ENCODE measurements at regions not wholly inside any gene's neighbourhood (a gene's known extent, or its start where the extent isn't known, plus 50 kb on each side); places are given as distances from the start of the nearest gene placed in this dataset.

- no peak overlapping the region for H3K27ac Mint-ChIP-seq
- no peak overlapping the region for H3K4me3 Mint-ChIP-seq
- no peaks in the 10 kb centered on the region for H3K36me3 Mint-ChIP-seq (ENCODE audit: low read depth)
- H3K4me1 Mint-ChIP-seq (ENCODE audit: low read depth) = no peaks in the 10 kb centered on the region
- TF ChIP-seq CTCF (IDR thresholded peaks at IDR 0.05) = no peak
- DNase-seq = no peak
- H3K27me3 Mint-ChIP-seq (ENCODE audit: insufficient read depth) = no peaks in the 10 kb centered on the region
- H3K9me3 Mint-ChIP-seq = peaks cover 4% of the 10 kb centered on the region; the same call in 1 of the 2 replicates
These were observed 464.3 kb upstream of the THRB start for GRCh38 chr3:24958910-24959447.

- H3K4me1 Mint-ChIP-seq (ENCODE audit: low read depth) = no peaks in the 10 kb centered on the region
- peak; percentile 74 for TF ChIP-seq CTCF (IDR thresholded peaks at IDR 0.05)
- no peak overlapping the region for H3K4me3 Mint-ChIP-seq
- no peaks in the 10 kb centered on the region; the same call in 1 of the 2 replicates for H3K9me3 Mint-ChIP-seq
- peak; percentile 8 for DNase-seq
- H3K36me3 Mint-ChIP-seq (ENCODE audit: low read depth) = no peaks in the 10 kb centered on the region
- H3K27me3 Mint-ChIP-seq (ENCODE audit: insufficient read depth) = no peaks in the 10 kb centered on the region
- no peak overlapping the region for H3K27ac Mint-ChIP-seq
These were observed 464.1 kb upstream of the RARB start for GRCh38 chr3:24963762-24964625.

- Mint-ChIP-seq H3K4me3 (no peak overlapping the region), H3K36me3 (ENCODE audit: low read depth) (no peaks in the 10 kb centered on the region), H3K4me1 (ENCODE audit: low read depth) (no peaks in the 10 kb centered on the region), H3K9me3 (no peaks in the 10 kb centered on the region), H3K27me3 (ENCODE audit: insufficient read depth) (no peaks in the 10 kb centered on the region), H3K27ac (no peak overlapping the region)
- TF ChIP-seq CTCF (IDR thresholded peaks at IDR 0.05) = no peak
- no peak for DNase-seq
These were observed 462.2 kb upstream of the RARB start for GRCh38 chr3:24965706-24966385.

- no peak for TF ChIP-seq CTCF (IDR thresholded peaks at IDR 0.05)
- Mint-ChIP-seq H3K4me3 (no peak overlapping the region), H3K4me1 (ENCODE audit: low read depth) (no peaks in the 10 kb centered on the region), H3K9me3 (peaks cover 10% of the 10 kb centered on the region), H3K27ac (no peak overlapping the region), H3K36me3 (ENCODE audit: low read depth) (no peaks in the 10 kb centered on the region), H3K27me3 (ENCODE audit: insufficient read depth) (peaks cover 3% of the 10 kb centered on the region; the same call in 1 of the 2 replicates)
- no peak for DNase-seq
These were observed 460.0 kb upstream of the RARB start for GRCh38 chr3:24968036-24968435.

- Mint-ChIP-seq H3K9me3 (peaks cover 22% of the 10 kb centered on the region), H3K4me1 (ENCODE audit: low read depth) (no peaks in the 10 kb centered on the region), H3K27me3 (ENCODE audit: insufficient read depth) (peaks cover 3% of the 10 kb centered on the region; the same call in 1 of the 2 replicates), H3K4me3 (no peak overlapping the region), H3K36me3 (ENCODE audit: low read depth) (no peaks in the 10 kb centered on the region), H3K27ac (no peak overlapping the region)
- DNase-seq = no peak
- TF ChIP-seq CTCF (IDR thresholded peaks at IDR 0.05) = no peak
These were observed 455.6 kb upstream of the RARB start for GRCh38 chr3:24972491-24972890.

Data from HFFc6 (cell line).